Smooth muscle cell (in vitro differentiated cells): ENCODE measurements at regions not wholly inside any gene's neighbourhood (a gene's known extent, or its start where the extent isn't known, plus 50 kb on each side); places are given as distances from the start of the nearest gene placed in this dataset.

ENCODE experiments used
- DNase-seq: peaks from one replicate; lab custom pipeline; 2025; ENCODE audit not compliant: unreplicated experiment; lab: John Stamatoyannopoulos, UW
- H2AFZ ChIP-seq: fragments of 200-600 bp; sonication (generic); 2 replicates; pipeline ENCODE4 v1.6.0; 2016; ENCODE audit warnings: antibody characterized with exemption, low read depth, mild to moderate bottlenecking
- H3F3A ChIP-seq: fragments of 200-600 bp; sonication (generic); 2 replicates; pipeline ENCODE4 v1.6.0; 2017; ENCODE audit warnings: antibody characterized with exemption, low read depth
- H3K27ac ChIP-seq: fragments of 200-600 bp; sonication (generic); 2 replicates; pipeline ENCODE4 v1.5.1; 2016; ENCODE audit warnings: low read depth, mild to moderate bottlenecking
- H3K27me3 ChIP-seq: fragments of 200-600 bp; sonication (generic); 2 replicates; pipeline ENCODE4 v1.6.1; 2016; ENCODE audit warnings: low read depth, mild to moderate bottlenecking
- H3K36me3 ChIP-seq: fragments of 200-600 bp; sonication (generic); 2 replicates; pipeline ENCODE4 v1.5.1; 2016; ENCODE audit warnings: low read depth
- H3K4me1 ChIP-seq: fragments of 200-600 bp; sonication (generic); 2 replicates; pipeline ENCODE4 v1.5.1; 2016; ENCODE audit warnings: low read depth
- H3K4me2 ChIP-seq: fragments of 200-600 bp; sonication (generic); 2 replicates; pipeline ENCODE4 v1.6.0; 2016; ENCODE audit warnings: mild to moderate bottlenecking
- H3K4me3 ChIP-seq: fragments of 200-600 bp; sonication (generic); 2 replicates; pipeline ENCODE4 v1.5.1; 2016; ENCODE audit warnings: mild to moderate bottlenecking
- H3K79me2 ChIP-seq: fragments of 200-600 bp; sonication (generic); 2 replicates; pipeline ENCODE4 v1.6.0; 2016; ENCODE audit warnings: low read depth, mild to moderate bottlenecking
- H3K9ac ChIP-seq: fragments of 200-600 bp; sonication (generic); 2 replicates; pipeline ENCODE4 v1.6.0; 2016; ENCODE audit warnings: low read depth
- H3K9me3 ChIP-seq: fragments of 200-600 bp; sonication (generic); replicated peaks from 2 replicates; pipeline ENCODE4 v1.5.1; 2016; ENCODE audit warnings: low read depth
- H4K20me1 ChIP-seq: fragments of 200-600 bp; sonication (generic); 2 replicates; pipeline ENCODE4 v1.6.0; 2016; ENCODE audit warnings: low read depth
- CTCF ChIP-seq: fragments of 200-600 bp; sonication (generic); IDR thresholded peaks from 2 replicates; pipeline ENCODE4 v1.5.1; 2017; ENCODE audit warnings: borderline replicate concordance, mild to moderate bottlenecking, antibody characterized with exemption; ENCODE audit not compliant: insufficient read depth, poor library complexity, severe bottlenecking
- WGBS: methylation state at CpG from one replicate; pipeline ENCODE4 v1.1.7; 2016; ENCODE audit warnings: low lambda C conversion rate; 5-methylcytosine and 5-hydroxymethylcytosine counted together

GRCh38 chr4:34935739-34936138, 1308.6 kb downstream of the ARAP2 start:
- Histone ChIP-seq H3K4me2 (no peak overlapping the region), H3K4me1 (no peaks in the 10 kb centered on the region), H3K9ac (no peak overlapping the region), H3K4me3 (no peak overlapping the region), H3K79me2 (no peaks in the 10 kb centered on the region), H3K9me3 (no peaks in the 10 kb centered on the region), H3K36me3 (no peaks in the 10 kb centered on the region), H4K20me1 (no peaks in the 10 kb centered on the region), H3K27me3 (no peaks in the 10 kb centered on the region), H3K27ac (no peak overlapping the region), H2AFZ (no peak overlapping the region), H3F3A (no peaks in the 10 kb centered on the region)
- no peak for DNase-seq
- no peak for TF ChIP-seq CTCF
- 74% methylated on average over 1 of the region's 1 CpG for WGBS

GRCh38 chr4:34939073-34939472, 1305.2 kb downstream of the ARAP2 start:
- Histone ChIP-seq H3K9ac (no peak overlapping the region), H3K27ac (no peak overlapping the region), H4K20me1 (no peaks in the 10 kb centered on the region), H3K36me3 (no peaks in the 10 kb centered on the region), H3F3A (no peaks in the 10 kb centered on the region), H3K4me1 (no peaks in the 10 kb centered on the region), H3K4me2 (no peak overlapping the region), H2AFZ (no peak overlapping the region), H3K4me3 (no peak overlapping the region), H3K79me2 (no peaks in the 10 kb centered on the region), H3K27me3 (no peaks in the 10 kb centered on the region), H3K9me3 (no peaks in the 10 kb centered on the region)
- DNase-seq: no peak
- WGBS: 93% methylated on average over 14 of the region's 14 CpGs
- TF ChIP-seq CTCF: no peak

GRCh38 chr4:34943741-34944386, 1300.5 kb downstream of the ARAP2 start:
- Histone ChIP-seq H3K27me3 (no peaks in the 10 kb centered on the region), H3K27ac (no peak overlapping the region), H3K9me3 (no peaks in the 10 kb centered on the region), H3K4me1 (no peaks in the 10 kb centered on the region), H4K20me1 (no peaks in the 10 kb centered on the region), H3K4me3 (no peak overlapping the region), H3K4me2 (no peak overlapping the region), H3K79me2 (no peaks in the 10 kb centered on the region), H3F3A (no peaks in the 10 kb centered on the region), H3K36me3 (no peaks in the 10 kb centered on the region), H3K9ac (no peak overlapping the region), H2AFZ (no peak overlapping the region)
- no peak for DNase-seq
- no peak for TF ChIP-seq CTCF
- WGBS: 35% methylated on average over 2 of the region's 2 CpGs

DNA sequence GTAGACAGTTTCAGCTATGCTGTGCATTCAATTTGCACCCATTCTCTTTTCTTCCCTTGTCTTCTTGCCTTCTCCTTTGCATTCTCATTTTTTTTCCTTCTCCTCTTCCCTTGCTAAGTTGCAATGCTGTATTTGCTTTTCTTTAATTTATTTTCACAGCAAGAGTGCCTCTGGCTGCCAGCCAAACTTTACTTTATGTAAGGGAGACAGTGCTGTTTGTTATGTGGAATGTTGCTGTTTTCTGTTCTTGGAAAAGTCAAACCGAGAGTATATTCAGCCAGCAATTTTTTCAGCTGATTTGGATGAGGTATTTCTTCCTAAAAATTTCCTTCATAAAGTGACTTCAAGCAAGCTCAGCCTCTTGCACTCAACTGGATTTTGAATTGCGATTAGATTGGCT, 1293.4 kb downstream of the ARAP2 start:
- no peak for TF ChIP-seq CTCF
- no peaks in the 10 kb centered on the region for H3K4me1 ChIP-seq
- no peak overlapping the region for H3K9ac ChIP-seq
- H3K4me3 ChIP-seq: no peak overlapping the region
- H3K79me2 ChIP-seq: no peaks in the 10 kb centered on the region
- no peaks in the 10 kb centered on the region for H3K36me3 ChIP-seq
- no peak overlapping the region for H3K27ac ChIP-seq
- no peak for DNase-seq
- WGBS: 78% methylated on average over 2 of the region's 2 CpGs
- H3F3A ChIP-seq: no peaks in the 10 kb centered on the region
- H2AFZ ChIP-seq: no peak overlapping the region
- no peak overlapping the region for H3K4me2 ChIP-seq
- H3K9me3 ChIP-seq: no peaks in the 10 kb centered on the region
- no peaks in the 10 kb centered on the region for H3K27me3 ChIP-seq
- no peaks in the 10 kb centered on the region for H4K20me1 ChIP-seq
